ENCODE measurements at regions not wholly inside any gene's neighbourhood (a gene's known extent, or its start where the extent isn't known, plus 50 kb on each side); places are given as distances from the start of the nearest gene placed in this dataset.

DNA sequence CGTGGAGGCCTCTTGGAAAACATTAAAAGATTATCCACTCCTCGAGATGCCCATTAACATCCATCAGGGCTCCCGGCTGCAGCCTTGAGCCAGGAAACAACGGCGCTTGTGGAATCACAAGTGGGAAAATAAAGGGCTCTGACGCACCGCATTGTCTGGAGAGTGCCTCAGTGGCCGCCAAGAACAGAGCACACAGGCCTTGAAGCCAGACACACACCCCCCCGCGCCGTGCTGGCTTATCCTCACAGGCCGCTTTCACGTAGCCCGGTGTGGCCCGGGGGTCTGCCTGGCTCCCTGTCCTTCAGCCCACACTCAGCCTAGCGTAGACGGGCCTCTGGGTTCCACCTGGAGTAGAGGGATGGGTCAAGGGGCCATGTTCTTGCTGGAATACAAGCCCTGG is 1020.5 kb downstream of the BRD1 start:
- no peak for TF ChIP-seq POLR2A (IDR thresholded peaks at IDR 0.05)
- TF ChIP-seq, protein P1, sequence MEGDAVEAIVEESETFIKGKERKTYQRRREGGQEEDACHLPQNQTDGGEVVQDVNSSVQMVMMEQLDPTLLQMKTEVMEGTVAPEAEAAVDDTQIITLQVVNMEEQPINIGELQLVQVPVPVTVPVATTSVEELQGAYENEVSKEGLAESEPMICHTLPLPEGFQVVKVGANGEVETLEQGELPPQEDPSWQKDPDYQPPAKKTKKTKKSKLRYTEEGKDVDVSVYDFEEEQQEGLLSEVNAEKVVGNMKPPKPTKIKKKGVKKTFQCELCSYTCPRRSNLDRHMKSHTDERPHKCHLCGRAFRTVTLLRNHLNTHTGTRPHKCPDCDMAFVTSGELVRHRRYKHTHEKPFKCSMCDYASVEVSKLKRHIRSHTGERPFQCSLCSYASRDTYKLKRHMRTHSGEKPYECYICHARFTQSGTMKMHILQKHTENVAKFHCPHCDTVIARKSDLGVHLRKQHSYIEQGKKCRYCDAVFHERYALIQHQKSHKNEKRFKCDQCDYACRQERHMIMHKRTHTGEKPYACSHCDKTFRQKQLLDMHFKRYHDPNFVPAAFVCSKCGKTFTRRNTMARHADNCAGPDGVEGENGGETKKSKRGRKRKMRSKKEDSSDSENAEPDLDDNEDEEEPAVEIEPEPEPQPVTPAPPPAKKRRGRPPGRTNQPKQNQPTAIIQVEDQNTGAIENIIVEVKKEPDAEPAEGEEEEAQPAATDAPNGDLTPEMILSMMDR (IDR thresholded peaks at IDR 0.05) = no peak
- Histone ChIP-seq H3K9me3 (no peaks in the 10 kb centered on the region), H3K27me3 (peaks cover 0 to 5% (median 0%) of the 10 kb centered on the region in 9 donors), H3K36me3 (no peaks in the 10 kb centered on the region), H3K27ac (no peak overlapping the region), H3K4me3 (no peak overlapping the region), H3K4me1 (no peaks in the 10 kb centered on the region)
- ATAC-seq = no peak
- DNase-seq = no peak
- 87 to 90% (median 88%) methylated on average over 14 to 17 of the region's 17 CpGs for WGBS, 4 donors
- intact Hi-C loops (cut with DNase I) = no loop called here

DNA sequence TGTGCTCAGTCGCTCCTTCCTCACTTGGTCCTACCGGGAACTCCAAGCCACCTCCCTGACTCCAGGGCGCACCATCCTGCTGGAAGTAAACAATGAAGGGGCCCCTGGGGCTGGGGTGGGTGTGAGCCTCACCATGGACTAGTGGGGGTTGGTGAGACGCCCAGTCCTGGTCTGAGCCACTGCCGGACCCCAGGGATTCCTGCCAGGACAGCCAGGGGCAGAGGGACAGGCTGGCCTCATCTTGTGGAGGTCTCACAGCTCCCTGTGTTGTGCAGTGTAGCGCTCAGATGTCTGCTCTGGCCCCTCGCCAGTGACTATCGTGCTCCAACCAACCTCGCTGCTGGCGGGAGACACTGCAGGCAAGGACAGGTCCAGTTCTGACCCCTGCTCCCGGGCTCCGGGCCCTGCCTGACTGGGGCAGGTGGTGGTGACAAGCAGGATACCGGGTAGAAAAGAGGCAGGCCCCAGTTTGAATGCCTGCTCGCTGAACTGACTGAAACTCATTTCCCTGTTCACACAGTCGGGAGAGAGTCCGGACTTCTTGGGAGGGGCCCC is 1021.4 kb downstream of the BRD1 start:
- WGBS, 4 donors = 57 to 59% (median 58%) methylated on average over 10 to 16 of the region's 16 CpGs
- DNase-seq (no peak), ATAC-seq (no peak)
- H3K4me1 ChIP-seq = no peaks in the 10 kb centered on the region
- no peaks in the 10 kb centered on the region for H3K36me3 ChIP-seq
- no peak overlapping the region for H3K27ac ChIP-seq
- H3K4me3 ChIP-seq = no peak overlapping the region
- TF ChIP-seq, protein P1 (IDR thresholded peaks at IDR 0.05) = no peak
- no peak for TF ChIP-seq POLR2A (IDR thresholded peaks at IDR 0.05)
- no peaks in the 10 kb centered on the region for H3K9me3 ChIP-seq
- intact Hi-C loops (cut with DNase I) = no loop called here
- H3K27me3 ChIP-seq = peaks cover 0 to 5% (median 0%) of the 10 kb centered on the region in 9 donors

DNA sequence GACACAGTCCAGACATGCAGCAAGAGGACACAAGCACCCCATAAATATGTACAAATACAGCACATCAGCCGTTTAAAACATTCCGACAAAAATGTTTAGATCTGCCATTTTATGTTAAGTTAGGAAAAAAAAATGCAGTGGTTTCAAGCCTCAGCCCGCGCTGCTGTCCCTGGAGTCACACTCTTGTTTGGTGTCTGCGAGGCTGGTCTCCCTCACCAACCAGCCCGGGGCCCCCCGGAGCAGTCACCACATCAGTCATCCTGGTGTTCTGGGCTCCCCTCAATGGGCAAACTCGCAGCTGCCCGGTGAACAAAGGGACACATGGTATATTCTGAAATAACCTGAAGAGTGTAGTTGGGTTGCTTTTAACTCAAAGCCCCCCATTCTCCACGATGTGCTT is 1022.2 kb downstream of the BRD1 start:
- no peaks in the 10 kb centered on the region for H3K4me1 ChIP-seq
- no peak overlapping the region for H3K4me3 ChIP-seq
- no peaks in the 10 kb centered on the region for H3K36me3 ChIP-seq
- no peak overlapping the region for H3K27ac ChIP-seq
- DNase-seq (no peak), ATAC-seq (no peak)
- intact Hi-C loops (cut with DNase I) = no loop called here
- TF ChIP-seq, protein P1 (IDR thresholded peaks at IDR 0.05) = no peak
- TF ChIP-seq POLR2A (IDR thresholded peaks at IDR 0.05) = no peak
- H3K27me3 ChIP-seq = peaks cover 0 to 5% (median 0%) of the 10 kb centered on the region in 9 donors
- no peaks in the 10 kb centered on the region for H3K9me3 ChIP-seq
- 86 to 88% (median 88%) methylated on average over 10 of the region's 10 CpGs for WGBS, 4 donors

DNA sequence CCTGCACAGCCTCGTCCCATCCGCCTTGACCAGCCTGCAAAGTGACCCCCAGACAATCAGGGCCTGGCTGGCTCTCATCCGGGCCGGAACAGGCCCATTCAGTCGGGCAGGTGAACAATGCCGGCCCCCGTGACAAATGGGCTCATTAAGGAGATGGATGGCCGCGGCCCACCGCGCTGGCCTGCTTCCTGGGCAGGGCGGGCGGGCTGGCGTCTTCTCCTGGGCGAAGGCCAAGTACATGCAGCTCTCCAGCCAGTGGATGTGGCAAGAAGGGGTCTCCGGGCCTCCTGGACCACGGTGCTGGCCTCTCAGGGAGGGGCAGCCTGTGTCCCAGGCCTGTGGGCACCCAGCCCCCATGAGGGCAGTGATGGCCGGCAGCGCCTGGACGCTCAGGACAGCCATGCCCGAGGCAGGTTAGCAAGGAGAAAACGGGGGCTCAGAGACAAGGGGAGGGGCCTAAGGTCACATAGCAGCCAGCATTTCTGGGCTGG is 1022.8 kb downstream of the BRD1 start:
- Histone ChIP-seq H3K36me3 (no peaks in the 10 kb centered on the region), H3K9me3 (no peaks in the 10 kb centered on the region), H3K27me3 (peaks cover 0 to 5% (median 0%) of the 10 kb centered on the region in 9 donors), H3K4me1 (no peaks in the 10 kb centered on the region), H3K4me3 (no peak overlapping the region), H3K27ac (no peak overlapping the region)
- WGBS, 4 donors = 78 to 82% (median 81%) methylated on average over 15 to 22 of the region's 22 CpGs
- TF ChIP-seq POLR2A (IDR thresholded peaks at IDR 0.05) = no peak
- TF ChIP-seq, protein P1 (IDR thresholded peaks at IDR 0.05) = no peak
- DNase-seq (no peak), ATAC-seq (no peak)
- intact Hi-C loops (cut with DNase I) = no loop called here

All from heart left ventricle (tissue), 16 donors.